ENCODE measurements at regions not wholly inside any gene's neighbourhood (a gene's known extent, or its start where the extent isn't known, plus 50 kb on each side); places are given as distances from the start of the nearest gene placed in this dataset.

GRCh38 chr4:153113061-153113837 lies 91.0 kb upstream of the TRIM2 start:
- Histone ChIP-seq H3K4me3 (replicated peaks in 1 of 3) (no peak overlapping the region), H3K4me1 (peaks cover 0 to 11% of the 10 kb centered on the region in 2 donors), H3K27ac (no peak overlapping the region), H3K27me3 (no peaks in the 10 kb centered on the region), H3K36me3 (no peaks in the 10 kb centered on the region), H3K9me3 (no peaks in the 10 kb centered on the region)
- DNase-seq: no peak
- TF ChIP-seq CTCF (IDR thresholded peaks at IDR 0.05): no peak
- no peak for TF ChIP-seq POLR2A (IDR thresholded peaks at IDR 0.05)
- 82 to 87% methylated on average over 8 of the region's 8 CpGs for WGBS, 2 donors
- intact Hi-C loops (cut with DNase I): no loop called here

- no peak for DNase-seq
- Histone ChIP-seq H3K4me1 (peaks cover 0 to 11% of the 10 kb centered on the region in 2 donors), H3K4me3 (replicated peaks in 1 of 3) (no peak overlapping the region), H3K9me3 (no peaks in the 10 kb centered on the region), H3K27ac (no peak overlapping the region), H3K36me3 (no peaks in the 10 kb centered on the region), H3K27me3 (no peaks in the 10 kb centered on the region)
- WGBS, 2 donors: 68 to 85% methylated on average over 5 of the region's 5 CpGs
- no peak for TF ChIP-seq CTCF (IDR thresholded peaks at IDR 0.05)
- intact Hi-C loops (cut with DNase I): no loop called here
These were observed 90.5 kb upstream of the TRIM2 start for GRCh38 chr4:153113838-153114105.

- intact Hi-C loops (cut with DNase I): no loop called here
- peaks cover 0 to 11% of the 10 kb centered on the region in 2 donors for H3K4me1 ChIP-seq
- no peaks in the 10 kb centered on the region for H3K36me3 ChIP-seq
- 76 to 83% methylated on average over 11 of the region's 11 CpGs for WGBS, 2 donors
- TF ChIP-seq POLR2A (IDR thresholded peaks at IDR 0.05): no peak
- no peak for TF ChIP-seq CTCF (IDR thresholded peaks at IDR 0.05)
- no peak overlapping the region for H3K27ac ChIP-seq
- H3K9me3 ChIP-seq: no peaks in the 10 kb centered on the region
- no peak for DNase-seq
- H3K27me3 ChIP-seq: no peaks in the 10 kb centered on the region
- H3K4me3 ChIP-seq (replicated peaks in 1 of 3): no peak overlapping the region
These were observed 89.4 kb upstream of the TRIM2 start for GRCh38 chr4:153114771-153115321.

- WGBS, 2 donors: 70 to 79% methylated on average over 13 of the region's 13 CpGs
- intact Hi-C loops (cut with DNase I): no loop called here
- Histone ChIP-seq H3K27me3 (no peaks in the 10 kb centered on the region), H3K27ac (no peak overlapping the region), H3K4me3 (replicated peaks in 1 of 3) (no peak overlapping the region), H3K36me3 (no peaks in the 10 kb centered on the region), H3K9me3 (no peaks in the 10 kb centered on the region), H3K4me1 (peaks cover 0 to 11% of the 10 kb centered on the region in 2 donors)
- no peak for TF ChIP-seq POLR2A (IDR thresholded peaks at IDR 0.05)
- no peak for TF ChIP-seq CTCF (IDR thresholded peaks at IDR 0.05)
- DNase-seq: no peak
These were observed 88.6 kb upstream of the TRIM2 start for GRCh38 chr4:153115322-153116290.

GRCh38 chr4:153116291-153116680 lies 88.0 kb upstream of the TRIM2 start:
- Histone ChIP-seq H3K4me3 (replicated peaks in 1 of 3) (no peak overlapping the region), H3K9me3 (no peaks in the 10 kb centered on the region)

More at GRCh38 chr4:153116291-153116680, 88.0 kb upstream of the TRIM2 start:
- no peak overlapping the region for H3K27ac ChIP-seq
- TF ChIP-seq POLR2A (IDR thresholded peaks at IDR 0.05) (no peak), CTCF (IDR thresholded peaks at IDR 0.05) (no peak)
- peaks cover 0 to 6% of the 10 kb centered on the region in 2 donors for H3K4me1 ChIP-seq
- no peaks in the 10 kb centered on the region for H3K27me3 ChIP-seq
- H3K36me3 ChIP-seq: no peaks in the 10 kb centered on the region
- intact Hi-C loops (cut with DNase I): no loop called here
- 84 to 93% methylated on average over 3 of the region's 3 CpGs for WGBS, 2 donors
- no peak for DNase-seq

Measured in thyroid gland (tissue), 4 donors.